ENCODE measurements at regions not wholly inside any gene's neighbourhood (a gene's known extent, or its start where the extent isn't known, plus 50 kb on each side); places are given as distances from the start of the nearest gene placed in this dataset.
"Not testable (repeated sequence)": the region's sequence is repeated elsewhere in the genome, so short reads cannot be mapped to it uniquely, and the experiment has no call there.

GRCh38 chr22:22822106-22822505 is 65.5 kb upstream of the IGLL5 start:
- peaks cover 6 to 32% of the 10 kb centered on the region in 2 experiments; a peak in 3 of 5 replicates for H3K27me3 ChIP-seq (ENCODE audit: control insufficient read depth in 1 of 2, insufficient read depth in 2 of 2, low read length in 2 of 2)
- no peaks in the 10 kb centered on the region for H3K9me3 ChIP-seq (ENCODE audit: low read length)
- H3K27ac ChIP-seq (ENCODE audit: extremely low read length, insufficient read depth, low read length), result no peak overlapping the region
- no peak overlapping the region for H3K4me2 ChIP-seq (ENCODE audit: low read depth, low read length)
- no peak for ATAC-seq
- H3K4me1 ChIP-seq (ENCODE audit: insufficient read depth, low read length), result no peaks in the 10 kb centered on the region
- 0% methylated on average over 2 of the region's 6 CpGs for WGBS (ENCODE audit: low lambda C conversion rate)
- TF ChIP-seq MIER3 (CRISPR knock-in tag; IDR thresholded peaks at IDR 0.05; ENCODE audit: borderline replicate concordance) (no peak), ZNF317 (CRISPR knock-in tag; IDR thresholded peaks at IDR 0.05) (no peak), SRSF4 (IDR thresholded peaks at IDR 0.05; ENCODE audit: low read depth, low read length, poor library complexity, severe bottlenecking) (no peak), NFIB (CRISPR knock-in tag; IDR thresholded peaks at IDR 0.05; ENCODE audit: borderline replicate concordance) (no peak), CSRNP1 (CRISPR knock-in tag; IDR thresholded peaks at IDR 0.05) (no peak), KLF6 (CRISPR knock-in tag; IDR thresholded peaks at IDR 0.05) (no peak), TRIM22 (IDR thresholded peaks at IDR 0.05) (no peak), ZNF263 (CRISPR knock-in tag; IDR thresholded peaks at IDR 0.05) (no peak), HNRNPLL (IDR thresholded peaks at IDR 0.05; ENCODE audit: low read depth, low read length, poor library complexity, severe bottlenecking) (no peak), ZNF580 (CRISPR knock-in tag; IDR thresholded peaks at IDR 0.05; ENCODE audit: borderline replicate concordance, low read depth) (no peak), ZNF747 (CRISPR knock-in tag; IDR thresholded peaks at IDR 0.05; ENCODE audit: borderline replicate concordance) (no peak), NBN (conservative IDR thresholded peaks at IDR 0.05) (no peak)
- FAIRE-seq, result no peak
- POLR2A ChIA-PET, result no interaction called here
- no peaks in the 10 kb centered on the region for H3K79me2 ChIP-seq (ENCODE audit: insufficient read depth, low read length)
- H2AFZ ChIP-seq (ENCODE audit: low read length), result no peak overlapping the region
- in situ Hi-C loops (cut with HindIII; ENCODE audit: extremely low pct_ligation_motif_present, low pct_unique_long_range_greater_than_20kb) (no loop called here), intact Hi-C loops (cut with micrococcal nuclease; ENCODE audit: unreplicated experiment) (no loop called here)
- no peak for DNase-seq (ENCODE audit: low spot score)
- no TSS peak for BruUV-seq (replicated peaks)
- CTCF ChIA-PET (ENCODE audit: low intra/inter-chr PET ratio, low total read pairs), result no interaction called here
- H3K9ac ChIP-seq (ENCODE audit: insufficient read depth, low read depth, low read length), result no peak overlapping the region
- H3K4me3 ChIP-seq (replicated peaks in 1 of 3; ENCODE audit: insufficient read depth in 1 of 3, low read depth in 2 of 3, low read length in 3 of 3), result no peak overlapping the region
- no peaks in the 10 kb centered on the region; the same call in 1 of the 2 replicates for H4K20me1 ChIP-seq (ENCODE audit: insufficient read depth, low read length)
- H3K36me3 ChIP-seq (replicated peaks in 1 of 2; ENCODE audit: control insufficient read depth in 1 of 2, insufficient read depth in 2 of 2, low read length in 2 of 2), result no peaks in the 10 kb centered on the region

- H3K79me2 ChIP-seq (ENCODE audit: insufficient read depth, low read length); FAIRE-seq; H3K9me3 ChIP-seq (ENCODE audit: low read length); POLR2A ChIA-PET; H3K4me3 ChIP-seq (replicated peaks in 1 of 3; ENCODE audit: insufficient read depth in 1 of 3, low read depth in 2 of 3, low read length in 3 of 3); ATAC-seq; H4K20me1 ChIP-seq (ENCODE audit: insufficient read depth, low read length); H3K4me1 ChIP-seq (ENCODE audit: insufficient read depth, low read length); H3K27ac ChIP-seq (ENCODE audit: extremely low read length, insufficient read depth, low read length); H2AFZ ChIP-seq (ENCODE audit: low read length); DNase-seq (ENCODE audit: low spot score); H3K36me3 ChIP-seq (replicated peaks in 1 of 2; ENCODE audit: control insufficient read depth in 1 of 2, insufficient read depth in 2 of 2, low read length in 2 of 2); intact Hi-C loops (cut with micrococcal nuclease; ENCODE audit: unreplicated experiment); H3K9ac ChIP-seq (ENCODE audit: insufficient read depth, low read depth, low read length); in situ Hi-C loops (cut with HindIII; ENCODE audit: extremely low pct_ligation_motif_present, low pct_unique_long_range_greater_than_20kb); H3K4me2 ChIP-seq (ENCODE audit: low read depth, low read length); BruUV-seq (replicated peaks); CTCF ChIA-PET (ENCODE audit: low intra/inter-chr PET ratio, low total read pairs): not testable (repeated sequence)
- H3K27me3 ChIP-seq (ENCODE audit: control insufficient read depth in 1 of 2, insufficient read depth in 2 of 2, low read length in 2 of 2), result peaks cover 6 to 36% of the 10 kb centered on the region in 2 experiments; a peak in 3 of 5 replicates
- WGBS (ENCODE audit: low lambda C conversion rate), result 13% methylated on average over 2 of the region's 5 CpGs
Measured at GRCh38 chr22:22822553-22822952, 65.1 kb upstream of the IGLL5 start.

All from HepG2 (cell line).